Hematopoietic multipotent progenitor cell treated with erythropoietin and hydrocortisone succinate and interleukin-3 and kit ligand, for 8 days (in vitro differentiated cells): ENCODE measurements at regions not wholly inside any gene's neighbourhood (a gene's known extent, or its start where the extent isn't known, plus 50 kb on each side); places are given as distances from the start of the nearest gene placed in this dataset.
"Not testable (repeated sequence)": the region's sequence is repeated elsewhere in the genome, so short reads cannot be mapped to it uniquely, and the experiment has no call there.

Source experiments
- DNase-seq: peaks from one replicate; pipeline ENCODE4 v3.0.0-alpha.2; 2015

- no peak for DNase-seq
Observed at GRCh38 chr3:118761291-118761606, 273.4 kb downstream of the IGSF11 start.

- DNase-seq, result no peak
Observed at GRCh38 chr3:118765636-118766305, 268.9 kb downstream of the IGSF11 start.

GRCh38 chr3:118766306-118766669 lies 268.4 kb downstream of the IGSF11 start:
- no peak for DNase-seq

- no peak for DNase-seq
Observed at GRCh38 chr3:118772036-118772435, 262.6 kb downstream of the IGSF11 start.

- DNase-seq, result no peak
Observed at GRCh38 chr3:118772547-118773011, 262.1 kb downstream of the IGSF11 start.

- no peak for DNase-seq
Observed at GRCh38 chr3:118775021-118775420, 259.6 kb downstream of the IGSF11 start.

- DNase-seq, result no peak
Observed at GRCh38 chr3:118778201-118778600, 256.4 kb downstream of the IGSF11 start.

GRCh38 chr3:118781232-118781631 lies 253.4 kb downstream of the IGSF11 start:
- DNase-seq, result no peak

- DNase-seq, result no peak
Observed at GRCh38 chr3:118781839-118782238, 252.8 kb downstream of the IGSF11 start.

GRCh38 chr3:118782755-118783202 lies 251.9 kb downstream of the IGSF11 start:
- no peak for DNase-seq

- DNase-seq, result no peak
Observed at GRCh38 chr3:118785415-118785814, 249.2 kb downstream of the IGSF11 start.

- no peak for DNase-seq
Observed at GRCh38 chr3:118791246-118791645, 243.4 kb downstream of the IGSF11 start.

GRCh38 chr3:118792191-118792590 lies 242.5 kb downstream of the IGSF11 start:
- DNase-seq, result no peak

- no peak for DNase-seq
Observed at GRCh38 chr3:118793176-118793575, 241.5 kb downstream of the IGSF11 start.

- DNase-seq, result no peak
Observed at GRCh38 chr3:118799303-118799702, 235.3 kb downstream of the IGSF11 start.

- DNase-seq, result no peak
Observed at GRCh38 chr3:118801899-118802298, 232.7 kb downstream of the IGSF11 start.

GRCh38 chr3:118802325-118803095 lies 232.1 kb downstream of the IGSF11 start:
- no peak for DNase-seq

- DNase-seq, result no peak
Observed at GRCh38 chr3:118803096-118803476, 231.6 kb downstream of the IGSF11 start.

GRCh38 chr3:118805007-118805406 lies 229.6 kb downstream of the IGSF11 start:
- no peak for DNase-seq

- DNase-seq, result no peak
Observed at GRCh38 chr3:118806423-118806822, 228.2 kb downstream of the IGSF11 start.

- not testable (repeated sequence) for DNase-seq
Observed at GRCh38 chr3:118807349-118807748, 227.3 kb downstream of the IGSF11 start.

GRCh38 chr3:118808723-118809122 lies 225.9 kb downstream of the IGSF11 start:
- no peak for DNase-seq

GRCh38 chr3:118809696-118810498 lies 224.7 kb downstream of the IGSF11 start:
- DNase-seq, result no peak
